ENCODE measurements at regions not wholly inside any gene's neighbourhood (a gene's known extent, or its start where the extent isn't known, plus 50 kb on each side); places are given as distances from the start of the nearest gene placed in this dataset.

GRCh38 chr6:21883595-21884328 is 290.2 kb downstream of the SOX4 start:
- no peak for TF ChIP-seq CTCF (IDR thresholded peaks at IDR 0.05)
- TF ChIP-seq POLR2AphosphoS5 (IDR thresholded peaks at IDR 0.05) = no peak
- TF ChIP-seq POLR2A (IDR thresholded peaks at IDR 0.05; ENCODE audit: low read depth) = no peak
- TF ChIP-seq EP300 (IDR thresholded peaks at IDR 0.05) = no peak

All from esophagus muscularis mucosa (tissue), 4 donors.